HCT116 (cell line): ENCODE measurements at regions not wholly inside any gene's neighbourhood (a gene's known extent, or its start where the extent isn't known, plus 50 kb on each side); places are given as distances from the start of the nearest gene placed in this dataset.

Experiments used
- ATAC-seq: fragments of 200-7000 bp; cut with Tn5 transposase; 2 replicates; pipeline ENCODE4 v1.9.1; 2020; ENCODE audit warnings: mild to moderate bottlenecking, moderate library complexity
- BruUV-seq: library from RNA; stranded (reverse); fragments of 400-500 nt; replicated peaks from 2 replicates; lab custom pipeline; 2021; lab: Mats Ljungman, UMichigan
- CTCF ChIA-PET: fragments of 300-600 bp; sonication (Branson Sonifier 250); formaldehyde crosslinking; loops from one replicate; lab custom pipeline; 2021; ENCODE audit warnings: antibody characterized with exemption; lab: Charles Lee
- POLR2A ChIA-PET: fragments of 300-600, 350-600 bp; sonication (Branson Sonifier 250); formaldehyde crosslinking; loops from one replicate; lab custom pipeline; 2021; ENCODE audit warnings: antibody characterized with exemption; lab: Charles Lee
- RAD21 ChIA-PET, 2 experiments: fragments of 300-600 bp; sonication (Branson Sonifier 250); formaldehyde crosslinking; loops; one replicate each; lab custom pipeline; 2023; ENCODE audit warnings: low total read pairs in 2 of 2; ENCODE audit not compliant: uncharacterized antibody in 2 of 2, unreplicated experiment in 2 of 2, low non-redundant PET in 1 of 2; lab: Charles Lee
- DNase-seq: peaks from one replicate; pipeline ENCODE4 v3.0.0-alpha.2; 2010; ENCODE audit warnings: low read depth, low spot score
- H2AFZ ChIP-seq: fragments of 200-600 bp; shearing (Covaris generic), sonication (generic); 2 replicates; pipeline ENCODE4 v1.6.1; 2017; ENCODE audit warnings: low read depth, mixed run types, mixed read lengths, antibody characterized with exemption, low read length; ENCODE audit not compliant: poor library complexity, severe bottlenecking
- H3K27ac ChIP-seq: 2 replicates; pipeline ENCODE4 v1.5.1; 2012; ENCODE audit warnings: low read depth, low read length
- H3K27me3 ChIP-seq: fragments of 200-600 bp; sonication (generic); 2 replicates; pipeline ENCODE4 v1.6.1; 2016; ENCODE audit warnings: mixed run types, low read length, mixed read lengths; ENCODE audit not compliant: insufficient read depth
- H3K36me3 ChIP-seq, 2 experiments: fragments of 200-500 bp in 1 of 2; fragments of 200-600 bp in 1 of 2; sonication (Bioruptor generic) in 1 of 2; sonication (generic) in 1 of 2; 2 replicates each; pipeline versions ENCODE4 v1.5.1 to v1.6.1; 2014 to 2016; ENCODE audit warnings: low read length in 2 of 2, inconsistent platforms in 1 of 2, mixed read lengths in 1 of 2, mixed run types in 1 of 2; ENCODE audit not compliant: insufficient read depth in 2 of 2, control insufficient read depth in 1 of 2
- H3K4me1 ChIP-seq, 2 experiments: fragments of 200-600 bp in 1 of 2; sonication (generic) in 1 of 2; 2 replicates each; pipeline versions ENCODE4 v1.5.1 to v1.6.1; 2012 to 2017; ENCODE audit warnings: low read length in 2 of 2, inconsistent platforms in 1 of 2, mild to moderate bottlenecking in 1 of 2, mixed read lengths in 1 of 2, mixed run types in 1 of 2, moderate library complexity in 1 of 2; ENCODE audit not compliant: insufficient read depth in 2 of 2, control insufficient read depth in 1 of 2
- H3K4me2 ChIP-seq: fragments of 200-600 bp; sonication (generic); 2 replicates; pipeline ENCODE4 v1.6.1; 2017; ENCODE audit warnings: mixed run types, low read length, mixed read lengths
- H3K4me3 ChIP-seq, 2 experiments: fragments of 200-600 bp in 1 of 2; sonication (generic) in 1 of 2; replicated peaks in 1 of 2; 2 replicates each; pipeline ENCODE4 v1.5.1; 2011 to 2016; ENCODE audit warnings: low read length in 2 of 2, control low read depth in 1 of 2, low read depth in 1 of 2, mild to moderate bottlenecking in 1 of 2, mixed read lengths in 1 of 2, mixed run types in 1 of 2
- H3K79me2 ChIP-seq: fragments of 200-600 bp; sonication (generic); 2 replicates; pipeline ENCODE4 v1.6.1; 2017; ENCODE audit warnings: mild to moderate bottlenecking, mixed run types, low read length, moderate library complexity, mixed read lengths; ENCODE audit not compliant: insufficient read depth
- H3K9ac ChIP-seq: fragments of 200-600 bp; sonication (generic); 2 replicates; pipeline ENCODE4 v1.6.1; 2016; ENCODE audit warnings: low read length, mixed read lengths
- H3K9me2 ChIP-seq: fragments of 200-600 bp; sonication (generic), shearing (Covaris generic); 2 replicates; pipeline ENCODE4 v1.6.1; 2017; ENCODE audit warnings: mixed run types, mild to moderate bottlenecking, moderate library complexity; ENCODE audit not compliant: insufficient read depth
- H3K9me3 ChIP-seq, 2 experiments: fragments of 200-500 bp in 1 of 2; fragments of 200-600 bp in 1 of 2; sonication (Bioruptor generic) in 1 of 2; sonication (generic) in 1 of 2; 2 replicates each; pipeline ENCODE4 v1.6.1; 2014 to 2017; ENCODE audit warnings: low read length in 2 of 2, mixed read lengths in 2 of 2, inconsistent platforms in 1 of 2, low read depth in 1 of 2, mild to moderate bottlenecking in 1 of 2, mixed run types in 1 of 2, moderate library complexity in 1 of 2; ENCODE audit not compliant: control insufficient read depth in 1 of 2, insufficient read depth in 1 of 2
- H4K20me1 ChIP-seq: fragments of 200-600 bp; sonication (generic), shearing (Covaris generic); 2 replicates; pipeline ENCODE4 v1.6.1; 2017; ENCODE audit warnings: mixed run types, mild to moderate bottlenecking, moderate library complexity; ENCODE audit not compliant: insufficient read depth
- EGR1 ChIP-seq: IDR thresholded peaks from 2 replicates; pipeline ENCODE4 v1.6.1; 2012; ENCODE audit warnings: low read depth
- ELF1 ChIP-seq: IDR thresholded peaks from 2 replicates; pipeline ENCODE4 v1.6.1; 2012; ENCODE audit warnings: low read depth, borderline replicate concordance
- FOSL1 ChIP-seq: IDR thresholded peaks from 2 replicates; pipeline ENCODE4 v1.6.1; 2012; ENCODE audit warnings: low read depth
- POLR2A ChIP-seq: IDR thresholded peaks from 2 replicates; pipeline ENCODE4 v1.7.0; 2011; ENCODE audit warnings: borderline replicate concordance; ENCODE audit not compliant: insufficient read depth, insufficient read length; ENCODE audit errors: extremely low read depth
- RAD21 ChIP-seq: IDR thresholded peaks from 2 replicates; pipeline ENCODE4 v1.6.1; 2012; ENCODE audit warnings: low read depth, mild to moderate bottlenecking
- SIN3A ChIP-seq: IDR thresholded peaks from 2 replicates; pipeline ENCODE4 v1.6.1; 2012; ENCODE audit warnings: low read depth
- TCF7L2 ChIP-seq: IDR thresholded peaks from 2 replicates; pipeline ENCODE4 v1.7.0; 2011; ENCODE audit warnings: borderline replicate concordance, inconsistent platforms; ENCODE audit not compliant: insufficient read depth, insufficient read length; ENCODE audit errors: extremely low read depth
- ZNF274 ChIP-seq: fragments of 200-500 bp; sonication (Bioruptor generic); IDR thresholded peaks from 2 replicates; pipeline ENCODE4 v1.6.1; 2014; ENCODE audit warnings: mild to moderate bottlenecking, low read depth, low read length, inconsistent platforms
- intact Hi-C: fragments of 100-400 bp; cut with micrococcal nuclease; formaldehyde crosslinking; loops from 2 replicates; pipeline ENCODE4 v1.10.0; 2022
- TF ChIP-seq, protein P1 (sequence below): IDR thresholded peaks from 2 replicates; pipeline ENCODE4 v1.6.1; 2012; ENCODE audit warnings: low read depth
- TF ChIP-seq, protein P2 (sequence below): IDR thresholded peaks from 2 replicates; pipeline ENCODE4 v1.6.1; 2011; ENCODE audit warnings: mild to moderate bottlenecking, low read length, moderate library complexity; ENCODE audit not compliant: insufficient replicate concordance; ENCODE audit errors: extremely low read depth
- TF ChIP-seq, protein P3 (sequence below), 3 experiments: fragments of 200-600 bp in 1 of 3; sonication (generic) in 1 of 3; IDR thresholded peaks in 2 of 3; conservative IDR thresholded peaks in 1 of 3; 2 replicates each; pipeline ENCODE4 v1.5.1; 2012 to 2017; ENCODE audit warnings: low read depth in 2 of 3, low read length in 2 of 3, antibody characterized with exemption in 1 of 3, borderline replicate concordance in 1 of 3, control low read depth in 1 of 3, mild to moderate bottlenecking in 1 of 3, mixed read lengths in 1 of 3, mixed run types in 1 of 3, moderate library complexity in 1 of 3; ENCODE audit not compliant: insufficient read depth in 1 of 3

DNA sequence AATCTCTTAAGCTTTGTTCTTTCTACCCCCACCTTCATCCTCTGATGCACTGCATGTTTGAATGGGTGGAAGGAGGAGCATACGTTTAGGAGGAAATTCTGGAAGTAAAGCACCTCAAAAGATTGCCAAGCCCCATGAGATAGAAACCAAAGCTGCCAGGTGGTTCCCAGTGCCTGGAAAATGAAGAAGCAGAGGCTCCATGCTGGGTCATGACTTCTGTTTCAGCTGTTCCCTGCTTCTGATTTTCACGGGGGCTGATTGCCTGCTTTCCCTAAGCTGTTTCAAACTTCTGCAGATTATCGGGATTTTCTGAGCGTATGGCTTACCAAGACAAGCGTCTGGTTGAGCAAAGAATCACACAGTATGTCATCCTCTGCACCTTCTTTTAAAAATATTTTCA is 87.5 kb upstream of the SYNDIG1 start:
- H3K9me2 ChIP-seq, result no peaks in the 10 kb centered on the region
- H3K36me3 ChIP-seq, result no peaks in the 10 kb centered on the region
- no peaks in the 10 kb centered on the region for H3K79me2 ChIP-seq
- H3K4me3 ChIP-seq, result no peak overlapping the region
- RAD21 ChIA-PET, result no interaction called here
- no peak overlapping the region for H2AFZ ChIP-seq
- BruUV-seq, result no TSS peak
- no peak for DNase-seq
- ATAC-seq, result no peak
- no peaks in the 10 kb centered on the region for H3K4me1 ChIP-seq
- intact Hi-C loops, result no loop called here
- CTCF ChIA-PET, result no interaction called here
- H3K9ac ChIP-seq, result no peak overlapping the region
- H3K27ac ChIP-seq, result no peak overlapping the region
- TF ChIP-seq ELF1, result no peak
- TF ChIP-seq, protein P1, sequence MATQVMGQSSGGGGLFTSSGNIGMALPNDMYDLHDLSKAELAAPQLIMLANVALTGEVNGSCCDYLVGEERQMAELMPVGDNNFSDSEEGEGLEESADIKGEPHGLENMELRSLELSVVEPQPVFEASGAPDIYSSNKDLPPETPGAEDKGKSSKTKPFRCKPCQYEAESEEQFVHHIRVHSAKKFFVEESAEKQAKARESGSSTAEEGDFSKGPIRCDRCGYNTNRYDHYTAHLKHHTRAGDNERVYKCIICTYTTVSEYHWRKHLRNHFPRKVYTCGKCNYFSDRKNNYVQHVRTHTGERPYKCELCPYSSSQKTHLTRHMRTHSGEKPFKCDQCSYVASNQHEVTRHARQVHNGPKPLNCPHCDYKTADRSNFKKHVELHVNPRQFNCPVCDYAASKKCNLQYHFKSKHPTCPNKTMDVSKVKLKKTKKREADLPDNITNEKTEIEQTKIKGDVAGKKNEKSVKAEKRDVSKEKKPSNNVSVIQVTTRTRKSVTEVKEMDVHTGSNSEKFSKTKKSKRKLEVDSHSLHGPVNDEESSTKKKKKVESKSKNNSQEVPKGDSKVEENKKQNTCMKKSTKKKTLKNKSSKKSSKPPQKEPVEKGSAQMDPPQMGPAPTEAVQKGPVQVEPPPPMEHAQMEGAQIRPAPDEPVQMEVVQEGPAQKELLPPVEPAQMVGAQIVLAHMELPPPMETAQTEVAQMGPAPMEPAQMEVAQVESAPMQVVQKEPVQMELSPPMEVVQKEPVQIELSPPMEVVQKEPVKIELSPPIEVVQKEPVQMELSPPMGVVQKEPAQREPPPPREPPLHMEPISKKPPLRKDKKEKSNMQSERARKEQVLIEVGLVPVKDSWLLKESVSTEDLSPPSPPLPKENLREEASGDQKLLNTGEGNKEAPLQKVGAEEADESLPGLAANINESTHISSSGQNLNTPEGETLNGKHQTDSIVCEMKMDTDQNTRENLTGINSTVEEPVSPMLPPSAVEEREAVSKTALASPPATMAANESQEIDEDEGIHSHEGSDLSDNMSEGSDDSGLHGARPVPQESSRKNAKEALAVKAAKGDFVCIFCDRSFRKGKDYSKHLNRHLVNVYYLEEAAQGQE, result no peak
- TF ChIP-seq FOSL1, result no peak
- TF ChIP-seq RAD21, result no peak
- no peak for TF ChIP-seq SIN3A
- no peak for TF ChIP-seq POLR2A
- no peak for TF ChIP-seq EGR1
- TF ChIP-seq, protein P2, sequence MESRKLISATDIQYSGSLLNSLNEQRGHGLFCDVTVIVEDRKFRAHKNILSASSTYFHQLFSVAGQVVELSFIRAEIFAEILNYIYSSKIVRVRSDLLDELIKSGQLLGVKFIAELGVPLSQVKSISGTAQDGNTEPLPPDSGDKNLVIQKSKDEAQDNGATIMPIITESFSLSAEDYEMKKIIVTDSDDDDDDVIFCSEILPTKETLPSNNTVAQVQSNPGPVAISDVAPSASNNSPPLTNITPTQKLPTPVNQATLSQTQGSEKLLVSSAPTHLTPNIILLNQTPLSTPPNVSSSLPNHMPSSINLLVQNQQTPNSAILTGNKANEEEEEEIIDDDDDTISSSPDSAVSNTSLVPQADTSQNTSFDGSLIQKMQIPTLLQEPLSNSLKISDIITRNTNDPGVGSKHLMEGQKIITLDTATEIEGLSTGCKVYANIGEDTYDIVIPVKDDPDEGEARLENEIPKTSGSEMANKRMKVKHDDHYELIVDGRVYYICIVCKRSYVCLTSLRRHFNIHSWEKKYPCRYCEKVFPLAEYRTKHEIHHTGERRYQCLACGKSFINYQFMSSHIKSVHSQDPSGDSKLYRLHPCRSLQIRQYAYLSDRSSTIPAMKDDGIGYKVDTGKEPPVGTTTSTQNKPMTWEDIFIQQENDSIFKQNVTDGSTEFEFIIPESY, result no peak
- TF ChIP-seq TCF7L2, result no peak
- TF ChIP-seq, protein P3, sequence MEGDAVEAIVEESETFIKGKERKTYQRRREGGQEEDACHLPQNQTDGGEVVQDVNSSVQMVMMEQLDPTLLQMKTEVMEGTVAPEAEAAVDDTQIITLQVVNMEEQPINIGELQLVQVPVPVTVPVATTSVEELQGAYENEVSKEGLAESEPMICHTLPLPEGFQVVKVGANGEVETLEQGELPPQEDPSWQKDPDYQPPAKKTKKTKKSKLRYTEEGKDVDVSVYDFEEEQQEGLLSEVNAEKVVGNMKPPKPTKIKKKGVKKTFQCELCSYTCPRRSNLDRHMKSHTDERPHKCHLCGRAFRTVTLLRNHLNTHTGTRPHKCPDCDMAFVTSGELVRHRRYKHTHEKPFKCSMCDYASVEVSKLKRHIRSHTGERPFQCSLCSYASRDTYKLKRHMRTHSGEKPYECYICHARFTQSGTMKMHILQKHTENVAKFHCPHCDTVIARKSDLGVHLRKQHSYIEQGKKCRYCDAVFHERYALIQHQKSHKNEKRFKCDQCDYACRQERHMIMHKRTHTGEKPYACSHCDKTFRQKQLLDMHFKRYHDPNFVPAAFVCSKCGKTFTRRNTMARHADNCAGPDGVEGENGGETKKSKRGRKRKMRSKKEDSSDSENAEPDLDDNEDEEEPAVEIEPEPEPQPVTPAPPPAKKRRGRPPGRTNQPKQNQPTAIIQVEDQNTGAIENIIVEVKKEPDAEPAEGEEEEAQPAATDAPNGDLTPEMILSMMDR (IDR thresholded peaks at IDR 0.05 in 2 of 3, conservative IDR thresholded peaks at IDR 0.05 in 1 of 3; ENCODE audit: borderline replicate concordance in 1 of 3, insufficient read depth in 1 of 3, low read depth in 2 of 3, low read length in 2 of 3), result no peak
- TF ChIP-seq ZNF274, result no peak
- H4K20me1 ChIP-seq, result no peaks in the 10 kb centered on the region
- H3K9me3 ChIP-seq, result no peaks in the 10 kb centered on the region; a peak in 1 of 4 replicates
- no peaks in the 10 kb centered on the region for H3K27me3 ChIP-seq
- H3K4me2 ChIP-seq, result no peak overlapping the region
- POLR2A ChIA-PET, result no interaction called here
